Loucy (cell line): ENCODE measurements at regions not wholly inside any gene's neighbourhood (a gene's known extent, or its start where the extent isn't known, plus 50 kb on each side); places are given as distances from the start of the nearest gene placed in this dataset.

Experiments
- CTCF ChIP-seq: fragments of 200-600 bp; sonication (generic); conservative IDR thresholded peaks from 2 replicates; pipeline ENCODE4 v1.5.1; 2014; ENCODE audit warnings: mild to moderate bottlenecking, antibody characterized with exemption, low read length
- EZH2phosphoT487 ChIP-seq: fragments of 200-600 bp; IDR thresholded peaks from 2 replicates; pipeline ENCODE4 v1.6.1; 2018; ENCODE audit warnings: antibody characterized with exemption, mild to moderate bottlenecking, moderate library complexity, borderline replicate concordance

GRCh38 chr9:89996773-89997172 lies 392.0 kb downstream of the GADD45G start:
- TF ChIP-seq CTCF (peak; percentile 17; the same call in 1 of the 2 replicates), EZH2phosphoT487 (no peak)
